ENCODE measurements at regions not wholly inside any gene's neighbourhood (a gene's known extent, or its start where the extent isn't known, plus 50 kb on each side); places are given as distances from the start of the nearest gene placed in this dataset.

DNA sequence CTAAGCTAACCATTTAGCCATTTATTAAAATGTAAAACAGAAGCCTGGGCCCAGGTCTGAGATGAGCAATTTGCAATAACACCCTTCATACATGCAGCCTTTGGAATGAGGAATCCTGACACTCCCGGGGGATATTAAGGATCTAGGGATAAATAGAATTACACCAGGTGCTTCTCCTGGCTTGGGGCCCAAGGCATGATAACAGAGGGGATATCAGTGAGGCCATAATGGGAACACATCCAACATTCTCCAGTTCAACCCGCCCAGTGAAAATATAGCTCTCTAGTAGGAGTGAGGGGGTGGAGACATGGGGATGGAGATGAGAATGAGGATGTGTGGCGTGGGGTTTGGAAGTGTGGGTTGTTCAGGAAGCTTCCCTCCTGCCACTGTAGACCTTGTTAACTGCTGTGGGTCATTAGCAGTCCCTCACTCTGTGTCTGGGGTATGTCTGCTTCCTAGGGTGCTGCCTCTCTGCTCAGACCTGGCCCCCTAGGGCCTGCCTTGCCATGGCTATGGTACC is 57.9 kb upstream of the KANK4 start (continued):
- TF ChIP-seq ESRRG (CRISPR knock-in tag; IDR thresholded peaks at IDR 0.05), result no peak

DNA sequence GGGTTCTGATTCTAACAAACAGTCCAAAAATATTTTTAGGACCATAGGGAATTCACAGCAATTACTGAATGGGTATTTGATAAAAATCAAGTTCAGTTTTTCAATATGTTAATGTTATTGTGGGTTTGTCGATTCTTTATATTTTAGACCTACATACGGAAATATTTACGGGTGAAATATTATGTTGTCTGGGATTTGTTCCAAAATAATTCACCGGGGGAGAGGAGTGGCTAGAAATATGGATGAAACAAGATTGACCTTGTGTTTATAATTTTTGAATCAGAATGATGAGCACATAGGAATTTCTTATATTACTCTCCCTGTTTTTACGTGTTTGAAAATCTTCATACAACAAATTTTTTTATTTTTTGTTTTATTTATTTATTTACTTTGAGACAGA is 56.7 kb upstream of the USP1 start:
- no peak for ATAC-seq
- TF ChIP-seq GLIS3 (CRISPR knock-in tag; IDR thresholded peaks at IDR 0.05), result no peak

DNA sequence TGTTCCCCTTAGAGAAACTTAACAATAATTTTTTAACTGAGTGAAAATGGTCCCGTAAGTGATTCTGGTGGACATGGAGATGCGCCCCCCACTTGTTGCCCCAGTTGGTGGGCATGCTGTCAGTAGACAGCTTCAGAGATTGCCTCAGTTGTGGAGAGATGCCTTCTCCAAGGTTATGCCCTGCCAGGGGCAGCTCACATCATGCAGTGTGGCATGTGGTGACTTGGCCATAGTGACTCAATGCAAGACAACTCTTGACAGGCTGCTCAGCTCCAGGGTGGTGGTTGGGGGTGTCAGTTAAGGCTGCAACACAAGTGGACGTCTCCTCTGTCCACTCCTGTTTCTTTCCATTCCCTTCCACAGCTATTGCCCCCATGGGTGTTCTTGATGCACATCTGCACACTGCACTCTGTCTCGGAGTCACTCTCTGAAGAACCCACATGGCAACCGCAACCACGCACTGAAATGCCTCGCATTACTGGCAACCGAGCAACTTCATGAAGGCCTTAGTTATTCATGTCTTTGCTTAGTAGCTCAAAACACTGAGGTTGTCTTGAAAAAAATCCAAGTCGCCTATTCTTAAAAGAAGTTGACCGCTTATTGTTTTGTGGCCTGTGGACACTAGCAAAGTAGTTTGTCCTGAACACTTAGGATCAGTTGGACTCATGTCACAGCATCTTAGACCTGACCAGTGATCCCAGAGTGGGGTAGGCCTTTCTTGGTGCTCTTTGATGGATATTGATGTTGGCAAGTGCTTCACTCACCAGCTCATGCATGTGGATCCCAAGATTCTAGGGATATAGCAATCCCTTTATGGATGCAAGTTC is 54.8 kb upstream of the USP1 start:
- ATAC-seq, result no peak
- TF ChIP-seq TCF4 (CRISPR knock-in tag; IDR thresholded peaks at IDR 0.05; ENCODE audit: borderline replicate concordance) (no peak), SNAI2 (CRISPR knock-in tag; IDR thresholded peaks at IDR 0.05) (no peak), RARB (CRISPR knock-in tag; IDR thresholded peaks at IDR 0.05) (no peak), ISL1 (CRISPR knock-in tag; IDR thresholded peaks at IDR 0.05) (no peak), ESRRG (CRISPR knock-in tag; IDR thresholded peaks at IDR 0.05) (no peak), ZNF565 (CRISPR knock-in tag; conservative IDR thresholded peaks at IDR 0.05; ENCODE audit: low read depth) (no peak), ZFP30 (CRISPR knock-in tag; IDR thresholded peaks at IDR 0.05) (no peak), PPARA (CRISPR knock-in tag; IDR thresholded peaks at IDR 0.05; ENCODE audit: borderline replicate concordance) (no peak), ZC3H10 (CRISPR knock-in tag; IDR thresholded peaks at IDR 0.05) (no peak), BACH2 (CRISPR knock-in tag; IDR thresholded peaks at IDR 0.05; ENCODE audit: borderline replicate concordance) (no peak)
- TF ChIP-seq, protein P1, sequence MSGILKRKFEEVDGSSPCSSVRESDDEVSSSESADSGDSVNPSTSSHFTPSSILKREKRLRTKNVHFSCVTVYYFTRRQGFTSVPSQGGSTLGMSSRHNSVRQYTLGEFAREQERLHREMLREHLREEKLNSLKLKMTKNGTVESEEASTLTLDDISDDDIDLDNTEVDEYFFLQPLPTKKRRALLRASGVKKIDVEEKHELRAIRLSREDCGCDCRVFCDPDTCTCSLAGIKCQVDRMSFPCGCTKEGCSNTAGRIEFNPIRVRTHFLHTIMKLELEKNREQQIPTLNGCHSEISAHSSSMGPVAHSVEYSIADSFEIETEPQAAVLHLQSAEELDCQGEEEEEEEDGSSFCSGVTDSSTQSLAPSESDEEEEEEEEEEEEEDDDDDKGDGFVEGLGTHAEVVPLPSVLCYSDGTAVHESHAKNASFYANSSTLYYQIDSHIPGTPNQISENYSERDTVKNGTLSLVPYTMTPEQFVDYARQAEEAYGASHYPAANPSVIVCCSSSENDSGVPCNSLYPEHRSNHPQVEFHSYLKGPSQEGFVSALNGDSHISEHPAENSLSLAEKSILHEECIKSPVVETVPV (CRISPR knock-in tag; IDR thresholded peaks at IDR 0.05), result no peak
- TF ChIP-seq, protein P2, sequence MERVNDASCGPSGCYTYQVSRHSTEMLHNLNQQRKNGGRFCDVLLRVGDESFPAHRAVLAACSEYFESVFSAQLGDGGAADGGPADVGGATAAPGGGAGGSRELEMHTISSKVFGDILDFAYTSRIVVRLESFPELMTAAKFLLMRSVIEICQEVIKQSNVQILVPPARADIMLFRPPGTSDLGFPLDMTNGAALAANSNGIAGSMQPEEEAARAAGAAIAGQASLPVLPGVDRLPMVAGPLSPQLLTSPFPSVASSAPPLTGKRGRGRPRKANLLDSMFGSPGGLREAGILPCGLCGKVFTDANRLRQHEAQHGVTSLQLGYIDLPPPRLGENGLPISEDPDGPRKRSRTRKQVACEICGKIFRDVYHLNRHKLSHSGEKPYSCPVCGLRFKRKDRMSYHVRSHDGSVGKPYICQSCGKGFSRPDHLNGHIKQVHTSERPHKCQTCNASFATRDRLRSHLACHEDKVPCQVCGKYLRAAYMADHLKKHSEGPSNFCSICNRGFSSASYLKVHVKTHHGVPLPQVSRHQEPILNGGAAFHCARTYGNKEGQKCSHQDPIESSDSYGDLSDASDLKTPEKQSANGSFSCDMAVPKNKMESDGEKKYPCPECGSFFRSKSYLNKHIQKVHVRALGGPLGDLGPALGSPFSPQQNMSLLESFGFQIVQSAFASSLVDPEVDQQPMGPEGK (CRISPR knock-in tag; IDR thresholded peaks at IDR 0.05; ENCODE audit: borderline replicate concordance), result no peak

DNA sequence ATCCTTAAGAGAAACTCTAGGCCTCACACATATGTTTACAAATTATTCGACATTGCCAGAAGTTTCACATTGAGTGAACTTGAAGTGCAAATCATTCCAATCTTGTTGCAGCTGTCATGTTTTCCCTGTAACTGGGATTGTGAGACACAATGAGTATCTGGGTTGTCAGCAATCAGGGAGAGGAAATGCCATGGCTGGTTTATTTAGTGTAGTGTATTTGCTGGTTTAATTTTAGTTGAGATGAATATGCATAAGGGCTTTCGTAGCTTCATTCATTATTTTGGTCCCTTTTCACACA is 54.2 kb upstream of the USP1 start:
- TF ChIP-seq RARB (CRISPR knock-in tag; IDR thresholded peaks at IDR 0.05), result no peak
- no peak for TF ChIP-seq ISL1 (CRISPR knock-in tag; IDR thresholded peaks at IDR 0.05)
- TF ChIP-seq, protein P2 (CRISPR knock-in tag; IDR thresholded peaks at IDR 0.05; ENCODE audit: borderline replicate concordance), result no peak
- TF ChIP-seq OSR1 (CRISPR knock-in tag; IDR thresholded peaks at IDR 0.05), result no peak
- no peak for TF ChIP-seq ARNTL (CRISPR knock-in tag; IDR thresholded peaks at IDR 0.05; ENCODE audit: borderline replicate concordance, low read depth)
- TF ChIP-seq BACH2 (CRISPR knock-in tag; IDR thresholded peaks at IDR 0.05; ENCODE audit: borderline replicate concordance), result no peak
- TF ChIP-seq, protein P3, sequence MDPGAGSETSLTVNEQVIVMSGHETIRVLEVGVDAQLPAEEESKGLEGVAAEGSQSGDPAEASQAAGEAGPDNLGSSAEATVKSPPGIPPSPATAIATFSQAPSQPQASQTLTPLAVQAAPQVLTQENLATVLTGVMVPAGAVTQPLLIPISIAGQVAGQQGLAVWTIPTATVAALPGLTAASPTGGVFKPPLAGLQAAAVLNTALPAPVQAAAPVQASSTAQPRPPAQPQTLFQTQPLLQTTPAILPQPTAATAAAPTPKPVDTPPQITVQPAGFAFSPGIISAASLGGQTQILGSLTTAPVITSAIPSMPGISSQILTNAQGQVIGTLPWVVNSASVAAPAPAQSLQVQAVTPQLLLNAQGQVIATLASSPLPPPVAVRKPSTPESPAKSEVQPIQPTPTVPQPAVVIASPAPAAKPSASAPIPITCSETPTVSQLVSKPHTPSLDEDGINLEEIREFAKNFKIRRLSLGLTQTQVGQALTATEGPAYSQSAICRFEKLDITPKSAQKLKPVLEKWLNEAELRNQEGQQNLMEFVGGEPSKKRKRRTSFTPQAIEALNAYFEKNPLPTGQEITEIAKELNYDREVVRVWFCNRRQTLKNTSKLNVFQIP (CRISPR knock-in tag; IDR thresholded peaks at IDR 0.05; ENCODE audit: borderline replicate concordance, low read depth), result no peak
- TF ChIP-seq ZFP3 (CRISPR knock-in tag; IDR thresholded peaks at IDR 0.05), result no peak
- TF ChIP-seq TCF4 (CRISPR knock-in tag; IDR thresholded peaks at IDR 0.05; ENCODE audit: borderline replicate concordance), result no peak
- TF ChIP-seq CSDC2 (CRISPR knock-in tag; IDR thresholded peaks at IDR 0.05), result no peak
- no peak for TF ChIP-seq TOX (CRISPR knock-in tag; IDR thresholded peaks at IDR 0.05; ENCODE audit: borderline replicate concordance)
- no peak for TF ChIP-seq ESRRG (CRISPR knock-in tag; IDR thresholded peaks at IDR 0.05)

More for the DNA sequence above, 54.2 kb upstream of the USP1 start:
- no peak for ATAC-seq
